Activated naive CD8-positive, alpha-beta T cell treated with anti-CD3 and anti-CD28 coated beads for 36 hours (primary cell): ENCODE measurements at regions not wholly inside any gene's neighbourhood (a gene's known extent, or its start where the extent isn't known, plus 50 kb on each side); places are given as distances from the start of the nearest gene placed in this dataset.
"Not testable (repeated sequence)": the region's sequence is repeated elsewhere in the genome, so short reads cannot be mapped to it uniquely, and the experiment has no call there.

Experiments
- DNase-seq: peaks from one replicate; pipeline ENCODE4 v3.0.0; 2021
- H3K27ac Mint-ChIP-seq: one replicate; pipeline ENCODE4 v1.8.0; 2022; ENCODE audit warnings: mild to moderate bottlenecking, moderate library complexity, mixed read lengths
- H3K27me3 Mint-ChIP-seq: one replicate; pipeline ENCODE4 v1.8.0; 2022; ENCODE audit warnings: mild to moderate bottlenecking, mixed read lengths
- H3K36me3 Mint-ChIP-seq: one replicate; pipeline ENCODE4 v1.8.0; 2021; ENCODE audit warnings: mild to moderate bottlenecking, mixed read lengths
- H3K4me1 Mint-ChIP-seq: one replicate; pipeline ENCODE4 v1.8.0; 2021; ENCODE audit warnings: mixed read lengths
- H3K4me3 Mint-ChIP-seq: one replicate; pipeline ENCODE4 v1.8.0; 2022; ENCODE audit warnings: mild to moderate bottlenecking, moderate library complexity, mixed read lengths
- H3K9me3 Mint-ChIP-seq: one replicate; pipeline ENCODE4 v1.8.0; 2022; ENCODE audit warnings: mixed read lengths

GRCh38 chr2:59249441-59250306 is 1008.5 kb upstream of the FANCL start:
- Mint-ChIP-seq H3K36me3 (no peaks in the 10 kb centered on the region), H3K4me3 (no peak overlapping the region), H3K4me1 (no peaks in the 10 kb centered on the region), H3K9me3 (no peaks in the 10 kb centered on the region), H3K27ac (no peak overlapping the region), H3K27me3 (no peaks in the 10 kb centered on the region)
- DNase-seq = no peak

GRCh38 chr2:59239146-59239545 is 998.0 kb upstream of the FANCL start:
- no peaks in the 10 kb centered on the region for H3K9me3 Mint-ChIP-seq
- H3K36me3 Mint-ChIP-seq = no peaks in the 10 kb centered on the region
- H3K27me3 Mint-ChIP-seq = no peaks in the 10 kb centered on the region
- H3K27ac Mint-ChIP-seq = no peak overlapping the region
- no peak overlapping the region for H3K4me3 Mint-ChIP-seq
- DNase-seq = no peak
- no peaks in the 10 kb centered on the region for H3K4me1 Mint-ChIP-seq

GRCh38 chr2:59237311-59237710 is 996.2 kb upstream of the FANCL start:
- Mint-ChIP-seq H3K4me3 (no peak overlapping the region), H3K4me1 (no peaks in the 10 kb centered on the region), H3K36me3 (no peaks in the 10 kb centered on the region), H3K27ac (no peak overlapping the region), H3K9me3 (no peaks in the 10 kb centered on the region), H3K27me3 (no peaks in the 10 kb centered on the region)
- DNase-seq = no peak

- no peak overlapping the region for H3K27ac Mint-ChIP-seq
- H3K36me3 Mint-ChIP-seq = no peaks in the 10 kb centered on the region
- H3K4me1 Mint-ChIP-seq = no peaks in the 10 kb centered on the region
- no peaks in the 10 kb centered on the region for H3K27me3 Mint-ChIP-seq
- H3K9me3 Mint-ChIP-seq = no peaks in the 10 kb centered on the region
- H3K4me3 Mint-ChIP-seq = no peak overlapping the region
- DNase-seq = no peak
Measured at GRCh38 chr2:59236723-59237122, 995.6 kb upstream of the FANCL start.

- Mint-ChIP-seq H3K4me3 (no peak overlapping the region), H3K27ac (no peak overlapping the region), H3K9me3 (no peaks in the 10 kb centered on the region), H3K36me3 (no peaks in the 10 kb centered on the region), H3K27me3 (no peaks in the 10 kb centered on the region), H3K4me1 (no peaks in the 10 kb centered on the region)
- no peak for DNase-seq
Measured at GRCh38 chr2:59233920-59234319, 992.8 kb upstream of the FANCL start.

- Mint-ChIP-seq H3K4me3 (no peak overlapping the region), H3K36me3 (no peaks in the 10 kb centered on the region), H3K27ac (no peak overlapping the region), H3K4me1 (no peaks in the 10 kb centered on the region), H3K27me3 (no peaks in the 10 kb centered on the region), H3K9me3 (no peaks in the 10 kb centered on the region)
- DNase-seq = no peak
Measured at GRCh38 chr2:59233448-59233847, 992.3 kb upstream of the FANCL start.

- no peaks in the 10 kb centered on the region for H3K27me3 Mint-ChIP-seq
- no peaks in the 10 kb centered on the region for H3K4me1 Mint-ChIP-seq
- no peak overlapping the region for H3K4me3 Mint-ChIP-seq
- no peak overlapping the region for H3K27ac Mint-ChIP-seq
- DNase-seq = no peak
- no peaks in the 10 kb centered on the region for H3K36me3 Mint-ChIP-seq
- no peaks in the 10 kb centered on the region for H3K9me3 Mint-ChIP-seq
Measured at GRCh38 chr2:59232394-59233165, 991.5 kb upstream of the FANCL start.

GRCh38 chr2:59226362-59226761 is 985.2 kb upstream of the FANCL start:
- not testable (repeated sequence) for H3K4me3 Mint-ChIP-seq, H3K4me1 Mint-ChIP-seq, H3K27me3 Mint-ChIP-seq, H3K9me3 Mint-ChIP-seq, H3K27ac Mint-ChIP-seq, H3K36me3 Mint-ChIP-seq, DNase-seq

GRCh38 chr2:59223742-59224141 is 982.6 kb upstream of the FANCL start:
- no peaks in the 10 kb centered on the region for H3K4me1 Mint-ChIP-seq
- H3K27ac Mint-ChIP-seq = no peak overlapping the region
- no peaks in the 10 kb centered on the region for H3K36me3 Mint-ChIP-seq
- no peak overlapping the region for H3K4me3 Mint-ChIP-seq
- peaks cover 9% of the 10 kb centered on the region for H3K27me3 Mint-ChIP-seq
- DNase-seq = no peak
- H3K9me3 Mint-ChIP-seq = no peaks in the 10 kb centered on the region

GRCh38 chr2:59217360-59217759 is 976.2 kb upstream of the FANCL start:
- Mint-ChIP-seq H3K4me1 (no peaks in the 10 kb centered on the region), H3K4me3 (no peak overlapping the region), H3K27me3 (peaks cover 3% of the 10 kb centered on the region), H3K36me3 (no peaks in the 10 kb centered on the region), H3K27ac (no peak overlapping the region), H3K9me3 (no peaks in the 10 kb centered on the region)
- DNase-seq = no peak

GRCh38 chr2:59206361-59206760 is 965.2 kb upstream of the FANCL start:
- no peak for DNase-seq
- no peaks in the 10 kb centered on the region for H3K4me1 Mint-ChIP-seq
- H3K36me3 Mint-ChIP-seq = no peaks in the 10 kb centered on the region
- H3K4me3 Mint-ChIP-seq = no peak overlapping the region
- no peaks in the 10 kb centered on the region for H3K27me3 Mint-ChIP-seq
- no peak overlapping the region for H3K27ac Mint-ChIP-seq
- no peaks in the 10 kb centered on the region for H3K9me3 Mint-ChIP-seq

- Mint-ChIP-seq H3K4me3 (no peak overlapping the region), H3K9me3 (no peaks in the 10 kb centered on the region), H3K4me1 (no peaks in the 10 kb centered on the region), H3K27ac (no peak overlapping the region), H3K27me3 (no peaks in the 10 kb centered on the region), H3K36me3 (no peaks in the 10 kb centered on the region)
- DNase-seq = no peak
Measured at GRCh38 chr2:59204040-59204439, 962.9 kb upstream of the FANCL start.

GRCh38 chr2:59196491-59196890 is 955.4 kb upstream of the FANCL start:
- Mint-ChIP-seq H3K4me1 (no peaks in the 10 kb centered on the region), H3K27me3 (no peaks in the 10 kb centered on the region), H3K36me3 (no peaks in the 10 kb centered on the region), H3K4me3 (no peak overlapping the region), H3K9me3 (no peaks in the 10 kb centered on the region), H3K27ac (no peak overlapping the region)
- no peak for DNase-seq

- no peak overlapping the region for H3K27ac Mint-ChIP-seq
- H3K4me3 Mint-ChIP-seq = no peak overlapping the region
- H3K36me3 Mint-ChIP-seq = no peaks in the 10 kb centered on the region
- no peaks in the 10 kb centered on the region for H3K4me1 Mint-ChIP-seq
- no peaks in the 10 kb centered on the region for H3K9me3 Mint-ChIP-seq
- no peaks in the 10 kb centered on the region for H3K27me3 Mint-ChIP-seq
- no peak for DNase-seq
Measured at GRCh38 chr2:59195851-59196250, 954.7 kb upstream of the FANCL start.

- Mint-ChIP-seq H3K9me3 (no peaks in the 10 kb centered on the region), H3K27ac (no peak overlapping the region), H3K4me1 (no peaks in the 10 kb centered on the region), H3K36me3 (no peaks in the 10 kb centered on the region), H3K4me3 (no peak overlapping the region), H3K27me3 (no peaks in the 10 kb centered on the region)
- no peak for DNase-seq
Measured at GRCh38 chr2:59191781-59192180, 950.7 kb upstream of the FANCL start.

- Mint-ChIP-seq H3K4me1 (no peaks in the 10 kb centered on the region), H3K4me3 (no peak overlapping the region), H3K9me3 (no peaks in the 10 kb centered on the region), H3K27me3 (no peaks in the 10 kb centered on the region), H3K36me3 (no peaks in the 10 kb centered on the region), H3K27ac (no peak overlapping the region)
- no peak for DNase-seq
Measured at GRCh38 chr2:59190518-59190917, 949.4 kb upstream of the FANCL start.
